ENCODE measurements at regions not wholly inside any gene's neighbourhood (a gene's known extent, or its start where the extent isn't known, plus 50 kb on each side); places are given as distances from the start of the nearest gene placed in this dataset.

DNA sequence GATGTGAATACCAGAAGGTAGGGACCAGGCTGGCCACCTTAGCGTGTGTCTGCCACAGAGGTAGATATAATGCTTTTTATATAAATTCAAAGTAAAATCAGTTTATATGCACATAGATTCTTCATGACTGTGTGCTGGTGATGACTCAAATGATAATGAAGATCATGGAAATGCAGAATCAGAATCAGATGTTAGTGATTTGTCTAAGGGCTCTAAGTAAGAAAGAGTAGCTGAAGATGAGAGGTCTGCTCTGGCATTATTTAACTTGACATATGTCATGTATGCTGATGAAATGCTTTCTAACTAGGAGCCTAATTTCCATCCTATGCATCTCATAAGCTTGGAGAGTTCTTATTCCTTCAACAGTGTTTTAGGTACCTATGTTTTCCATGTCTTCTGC, 50.3 kb upstream of the DPH6 start:
- DNase-seq (no peak), ATAC-seq (ENCODE audit: low read depth) (no peak)
- intact Hi-C loops (cut with micrococcal nuclease), result no loop called here
- Mint-ChIP-seq H3K27me3 (peaks cover 3% of the 10 kb centered on the region), H3K4me3 (no peak overlapping the region), H3K9me3 (ENCODE audit: insufficient read depth) (no peaks in the 10 kb centered on the region), H3K27ac (no peak overlapping the region), H3K4me1 (no peaks in the 10 kb centered on the region)
- no peaks in the 10 kb centered on the region for H3K4me1 ChIP-seq (ENCODE audit: control insufficient read depth in 2 of 2, insufficient read depth in 2 of 2, low read length in 2 of 2)
- H3K9ac ChIP-seq (ENCODE audit: low read length), result no peak overlapping the region
- H3K4me3 ChIP-seq (ENCODE audit: control extremely low read depth in 1 of 5, extremely low read depth in 1 of 5, insufficient read depth in 1 of 5, low read depth in 2 of 5, low read length in 4 of 5), result no peak overlapping the region
- ChIA-PET POLR2A (no interaction called here), CTCF (no interaction called here)
- TF ChIP-seq CTCF (IDR thresholded peaks at IDR 0.05) (no peak), EZH2 (IDR thresholded peaks at IDR 0.05; ENCODE audit: borderline replicate concordance, insufficient read depth, low read depth, low read length, poor library complexity, severe bottlenecking) (no peak)
- no peaks in the 10 kb centered on the region for H3K36me3 ChIP-seq (replicated peaks in 1 of 2; ENCODE audit: control extremely low read depth in 1 of 2, control insufficient read depth in 1 of 2, extremely low read depth in 1 of 2, insufficient read depth in 2 of 2, low read length in 1 of 2)
- H3K27me3 ChIP-seq (replicated peaks in 1 of 4; ENCODE audit: control extremely low read depth in 1 of 4, control insufficient read depth in 3 of 4, insufficient read depth in 4 of 4, low read length in 3 of 4), result no peaks in the 10 kb centered on the region
- no CpG with 5 or more reads among the region's 1 CpG for WGBS (ENCODE audit: insufficient coverage)
- H4K20me1 ChIP-seq (ENCODE audit: control insufficient read depth, insufficient read depth, low read length, poor library complexity, severe bottlenecking), result no peaks in the 10 kb centered on the region
- no peaks in the 10 kb centered on the region for H3K79me2 ChIP-seq (ENCODE audit: control insufficient read depth, insufficient read depth, low read length)
- H3K27ac ChIP-seq (ENCODE audit: low read length in 2 of 2), result no peak overlapping the region
- H2AFZ ChIP-seq (ENCODE audit: insufficient read depth, low read depth, low read length, poor library complexity, severe bottlenecking), result no peak overlapping the region
- peaks cover 0 to 6% (median 0%) of the 10 kb centered on the region in 3 donors for H3K9me3 ChIP-seq (ENCODE audit: control extremely low read depth in 1 of 3, control insufficient read depth in 2 of 3, insufficient read depth in 1 of 3, low read length in 2 of 3)
- H3K4me2 ChIP-seq (replicated peaks; ENCODE audit: low read depth, low read length, poor library complexity, severe bottlenecking), result no peak overlapping the region

DNA sequence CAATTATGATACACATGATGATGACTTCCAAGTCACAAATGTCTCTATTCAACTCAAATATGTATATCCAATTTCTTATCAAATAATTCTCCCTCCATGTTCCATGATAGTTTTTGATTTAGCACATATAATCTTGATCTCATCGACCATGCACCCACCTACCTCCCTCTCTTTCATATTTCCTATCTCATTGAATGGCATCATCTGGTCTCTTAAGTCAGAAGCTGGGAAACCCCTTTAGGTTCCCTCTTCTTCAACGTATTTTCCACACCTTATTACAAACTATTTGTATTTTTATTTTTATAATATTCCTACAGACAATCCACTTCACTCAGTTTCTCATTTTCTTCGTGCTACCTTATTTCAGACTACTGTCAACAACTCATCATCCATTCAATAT, 56.9 kb upstream of the DPH6 start:
- no peak overlapping the region for H3K4me3 Mint-ChIP-seq
- ATAC-seq (ENCODE audit: low read depth) (no peak), DNase-seq (no peak)
- H3K79me2 ChIP-seq (ENCODE audit: control insufficient read depth, insufficient read depth, low read length), result no peaks in the 10 kb centered on the region
- no peak overlapping the region for H2AFZ ChIP-seq (ENCODE audit: insufficient read depth, low read depth, low read length, poor library complexity, severe bottlenecking)
- H3K36me3 ChIP-seq (replicated peaks in 1 of 2; ENCODE audit: control extremely low read depth in 1 of 2, control insufficient read depth in 1 of 2, extremely low read depth in 1 of 2, insufficient read depth in 2 of 2, low read length in 1 of 2), result no peaks in the 10 kb centered on the region
- no peaks in the 10 kb centered on the region for H4K20me1 ChIP-seq (ENCODE audit: control insufficient read depth, insufficient read depth, low read length, poor library complexity, severe bottlenecking)
- H3K27me3 Mint-ChIP-seq, result peaks cover 3% of the 10 kb centered on the region
- intact Hi-C loops (cut with micrococcal nuclease), result no loop called here
- H3K9me3 ChIP-seq (ENCODE audit: control extremely low read depth in 1 of 3, control insufficient read depth in 2 of 3, insufficient read depth in 1 of 3, low read length in 2 of 3), result peaks cover 0 to 2% (median 0%) of the 10 kb centered on the region in 3 donors
- H3K9me3 Mint-ChIP-seq (ENCODE audit: insufficient read depth), result no peaks in the 10 kb centered on the region
- no peak overlapping the region for H3K9ac ChIP-seq (ENCODE audit: low read length)
- WGBS (ENCODE audit: insufficient coverage), result 75% methylated on average over 1 of the region's 3 CpGs
- no peaks in the 10 kb centered on the region for H3K4me1 ChIP-seq (ENCODE audit: control insufficient read depth in 2 of 2, insufficient read depth in 2 of 2, low read length in 2 of 2)
- POLR2A ChIA-PET, result no interaction called here
- H3K4me1 Mint-ChIP-seq, result no peaks in the 10 kb centered on the region
- H3K27me3 ChIP-seq (replicated peaks in 1 of 4; ENCODE audit: control extremely low read depth in 1 of 4, control insufficient read depth in 3 of 4, insufficient read depth in 4 of 4, low read length in 3 of 4), result no peaks in the 10 kb centered on the region
- no peak overlapping the region for H3K4me3 ChIP-seq (ENCODE audit: control extremely low read depth in 1 of 5, extremely low read depth in 1 of 5, insufficient read depth in 1 of 5, low read depth in 2 of 5, low read length in 4 of 5)
- no peak overlapping the region for H3K27ac Mint-ChIP-seq
- H3K4me2 ChIP-seq (replicated peaks; ENCODE audit: low read depth, low read length, poor library complexity, severe bottlenecking), result no peak overlapping the region
- CTCF ChIA-PET, result no interaction called here
- H3K27ac ChIP-seq (ENCODE audit: low read length in 2 of 2), result no peak overlapping the region
- no peak for TF ChIP-seq EZH2 (IDR thresholded peaks at IDR 0.05; ENCODE audit: borderline replicate concordance, insufficient read depth, low read depth, low read length, poor library complexity, severe bottlenecking)
- no peak for TF ChIP-seq CTCF (IDR thresholded peaks at IDR 0.05)
